ENCODE measurements at regions not wholly inside any gene's neighbourhood (a gene's known extent, or its start where the extent isn't known, plus 50 kb on each side); places are given as distances from the start of the nearest gene placed in this dataset.

GRCh38 chr21:31448496-31448895 lies 104.4 kb upstream of the TIAM1 start:
- TF ChIP-seq, protein P1, sequence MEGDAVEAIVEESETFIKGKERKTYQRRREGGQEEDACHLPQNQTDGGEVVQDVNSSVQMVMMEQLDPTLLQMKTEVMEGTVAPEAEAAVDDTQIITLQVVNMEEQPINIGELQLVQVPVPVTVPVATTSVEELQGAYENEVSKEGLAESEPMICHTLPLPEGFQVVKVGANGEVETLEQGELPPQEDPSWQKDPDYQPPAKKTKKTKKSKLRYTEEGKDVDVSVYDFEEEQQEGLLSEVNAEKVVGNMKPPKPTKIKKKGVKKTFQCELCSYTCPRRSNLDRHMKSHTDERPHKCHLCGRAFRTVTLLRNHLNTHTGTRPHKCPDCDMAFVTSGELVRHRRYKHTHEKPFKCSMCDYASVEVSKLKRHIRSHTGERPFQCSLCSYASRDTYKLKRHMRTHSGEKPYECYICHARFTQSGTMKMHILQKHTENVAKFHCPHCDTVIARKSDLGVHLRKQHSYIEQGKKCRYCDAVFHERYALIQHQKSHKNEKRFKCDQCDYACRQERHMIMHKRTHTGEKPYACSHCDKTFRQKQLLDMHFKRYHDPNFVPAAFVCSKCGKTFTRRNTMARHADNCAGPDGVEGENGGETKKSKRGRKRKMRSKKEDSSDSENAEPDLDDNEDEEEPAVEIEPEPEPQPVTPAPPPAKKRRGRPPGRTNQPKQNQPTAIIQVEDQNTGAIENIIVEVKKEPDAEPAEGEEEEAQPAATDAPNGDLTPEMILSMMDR (IDR thresholded peaks at IDR 0.05) = no peak
- DNase-seq (ENCODE audit: low spot score) (no peak), ATAC-seq (ENCODE audit: insufficient number of reproducible peaks, low FRiP score, low read depth) (no peak)
- H3K9me3 ChIP-seq = no peaks in the 10 kb centered on the region
- no peak overlapping the region for H3K4me3 ChIP-seq
- H3K36me3 ChIP-seq = no peaks in the 10 kb centered on the region
- no peak overlapping the region for H3K27ac ChIP-seq
- no peaks in the 10 kb centered on the region for H3K27me3 ChIP-seq (replicated peaks; ENCODE audit: insufficient read depth)
- no peaks in the 10 kb centered on the region for H3K4me1 ChIP-seq (ENCODE audit: control insufficient read depth in 1 of 2, low read depth in 2 of 2)

DNA sequence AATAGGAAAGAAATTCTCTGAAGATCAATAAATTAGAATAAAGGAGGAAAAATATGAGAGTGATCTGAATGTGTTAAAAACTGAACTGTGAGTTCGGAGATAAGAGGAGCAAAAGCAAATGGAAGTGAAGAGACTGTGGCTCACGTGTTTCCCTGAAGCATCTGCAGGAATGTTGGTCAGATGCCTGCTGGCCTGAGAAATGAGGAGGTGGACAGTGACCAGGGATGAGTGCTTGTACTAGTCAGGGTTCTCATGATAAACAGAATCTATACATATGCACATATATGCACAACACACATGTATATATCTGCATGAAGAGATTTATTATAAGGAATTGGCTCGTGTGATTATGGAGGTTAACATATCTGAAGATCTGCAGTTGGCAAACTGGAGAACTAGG lies 103.4 kb upstream of the TIAM1 start:
- TF ChIP-seq, protein P1 (IDR thresholded peaks at IDR 0.05) = no peak
- Histone ChIP-seq H3K9me3 (no peaks in the 10 kb centered on the region), H3K4me3 (no peak overlapping the region), H3K36me3 (no peaks in the 10 kb centered on the region), H3K27ac (no peak overlapping the region), H3K27me3 (replicated peaks; ENCODE audit: insufficient read depth) (no peaks in the 10 kb centered on the region), H3K4me1 (ENCODE audit: control insufficient read depth in 1 of 2, low read depth in 2 of 2) (no peaks in the 10 kb centered on the region)
- ATAC-seq (ENCODE audit: insufficient number of reproducible peaks, low FRiP score, low read depth) (no peak), DNase-seq (ENCODE audit: low spot score) (no peak)

- Histone ChIP-seq H3K4me3 (no peak overlapping the region), H3K27me3 (replicated peaks; ENCODE audit: insufficient read depth) (no peaks in the 10 kb centered on the region), H3K4me1 (ENCODE audit: control insufficient read depth in 1 of 2, low read depth in 2 of 2) (no peaks in the 10 kb centered on the region), H3K27ac (no peak overlapping the region), H3K9me3 (peaks cover 3% of the 10 kb centered on the region), H3K36me3 (no peaks in the 10 kb centered on the region)
- DNase-seq (ENCODE audit: low spot score) (no peak), ATAC-seq (ENCODE audit: insufficient number of reproducible peaks, low FRiP score, low read depth) (no peak)
- TF ChIP-seq, protein P1 (IDR thresholded peaks at IDR 0.05) = no peak
These were observed 102.3 kb upstream of the TIAM1 start for GRCh38 chr21:31446226-31446855.

GRCh38 chr21:31445137-31445536 lies 101.1 kb upstream of the TIAM1 start:
- H3K36me3 ChIP-seq = no peaks in the 10 kb centered on the region
- no peak overlapping the region for H3K27ac ChIP-seq
- peaks cover 10% of the 10 kb centered on the region for H3K9me3 ChIP-seq
- ATAC-seq (ENCODE audit: insufficient number of reproducible peaks, low FRiP score, low read depth) (no peak), DNase-seq (ENCODE audit: low spot score) (no peak)
- TF ChIP-seq, protein P1 (IDR thresholded peaks at IDR 0.05) = no peak
- no peaks in the 10 kb centered on the region for H3K27me3 ChIP-seq (replicated peaks; ENCODE audit: insufficient read depth)
- H3K4me3 ChIP-seq = no peak overlapping the region
- no peaks in the 10 kb centered on the region for H3K4me1 ChIP-seq (ENCODE audit: control insufficient read depth in 1 of 2, low read depth in 2 of 2)

DNA sequence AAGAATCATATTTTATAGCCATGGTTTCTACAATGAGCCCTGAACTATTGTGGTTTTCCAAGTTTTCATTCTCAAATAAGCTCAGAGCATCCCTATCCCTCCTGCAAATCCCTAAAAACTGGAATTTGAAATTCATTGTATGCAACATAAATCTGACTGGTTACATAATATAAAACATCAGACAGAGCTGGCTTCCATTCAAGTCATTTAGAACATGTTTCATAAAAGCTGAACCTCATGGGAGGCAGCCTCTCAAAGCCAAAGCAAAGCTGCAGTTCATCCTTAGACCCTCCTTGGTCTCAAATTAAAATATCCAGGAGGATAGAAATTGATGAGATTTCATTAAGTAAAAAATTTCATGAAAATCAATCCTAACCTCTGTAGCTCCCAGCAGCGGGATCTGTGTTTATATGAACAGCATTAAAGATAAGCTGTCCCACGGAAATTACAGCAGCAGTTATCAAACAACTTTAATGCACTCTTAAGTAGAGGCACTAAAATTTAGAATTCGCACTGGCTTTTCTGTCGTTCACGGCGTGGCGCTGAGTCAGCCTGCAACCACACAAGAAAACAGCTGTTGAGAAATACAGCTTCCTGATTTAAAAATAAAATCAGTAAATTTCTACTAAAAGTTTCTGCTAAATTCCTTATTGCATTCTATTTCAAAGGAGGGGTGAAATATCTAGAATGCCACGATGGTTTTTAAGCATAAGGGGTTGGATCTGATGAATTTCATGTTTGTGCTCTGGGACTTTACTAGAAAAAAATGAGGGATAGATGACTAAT lies 99.9 kb upstream of the TIAM1 start:
- no peak for DNase-seq (ENCODE audit: low spot score)
- TF ChIP-seq, protein P1 (IDR thresholded peaks at IDR 0.05) = no peak
- ATAC-seq (ENCODE audit: insufficient number of reproducible peaks, low FRiP score, low read depth) = no peak
- H3K9me3 ChIP-seq = peaks cover 10% of the 10 kb centered on the region
- no peaks in the 10 kb centered on the region for H3K36me3 ChIP-seq
- H3K27ac ChIP-seq = no peak overlapping the region
- H3K4me1 ChIP-seq (ENCODE audit: control insufficient read depth in 1 of 2, low read depth in 2 of 2) = no peaks in the 10 kb centered on the region
- no peak overlapping the region for H3K4me3 ChIP-seq
- H3K27me3 ChIP-seq (replicated peaks; ENCODE audit: insufficient read depth) = no peaks in the 10 kb centered on the region

Measured in thoracic aorta (tissue), 2 donors.